ENCODE measurements at regions not wholly inside any gene's neighbourhood (a gene's known extent, or its start where the extent isn't known, plus 50 kb on each side); places are given as distances from the start of the nearest gene placed in this dataset.
"Not testable (repeated sequence)": the region's sequence is repeated elsewhere in the genome, so short reads cannot be mapped to it uniquely, and the experiment has no call there.

GRCh38 chr16:13332713-13333255 lies 431.4 kb downstream of the SHISA9 start:
- no peak for TF ChIP-seq CTCF (IDR thresholded peaks at IDR 0.05; ENCODE audit: insufficient read depth, low read length, severe bottlenecking)
- FAIRE-seq (no peak), DNase-seq (ENCODE audit: low read depth) (no peak)
- Histone ChIP-seq H3K36me3 (ENCODE audit: control insufficient read depth, insufficient read depth, low read length) (no peaks in the 10 kb centered on the region), H3K4me3 (ENCODE audit: low read depth, low read length) (no peak overlapping the region), H3K27me3 (ENCODE audit: control insufficient read depth, insufficient read depth, low read length) (no peaks in the 10 kb centered on the region)

DNA sequence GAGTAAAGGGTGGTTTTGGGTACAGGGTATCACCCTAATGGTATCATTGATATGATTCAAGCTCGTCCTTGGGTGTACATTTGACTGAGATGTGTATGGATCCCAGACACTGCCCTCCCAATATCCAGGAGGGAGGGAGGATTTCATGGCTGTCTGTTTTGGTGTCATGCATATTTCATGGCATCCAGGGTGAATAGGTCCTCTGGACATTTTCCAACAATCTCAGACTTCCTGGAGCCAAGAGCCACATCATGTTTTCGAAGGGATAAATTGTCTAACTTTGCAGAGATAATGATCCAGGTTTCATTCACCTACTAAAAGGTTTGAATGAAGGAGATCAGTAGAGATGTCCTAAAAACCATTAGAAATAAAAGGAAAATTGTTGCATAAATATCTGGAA lies 431.9 kb downstream of the SHISA9 start:
- H3K4me3 ChIP-seq (ENCODE audit: low read depth, low read length): no peak overlapping the region
- FAIRE-seq: no peak
- TF ChIP-seq CTCF (IDR thresholded peaks at IDR 0.05; ENCODE audit: insufficient read depth, low read length, severe bottlenecking): no peak
- no peak for DNase-seq (ENCODE audit: low read depth)
- no peaks in the 10 kb centered on the region for H3K36me3 ChIP-seq (ENCODE audit: control insufficient read depth, insufficient read depth, low read length)
- H3K27me3 ChIP-seq (ENCODE audit: control insufficient read depth, insufficient read depth, low read length): no peaks in the 10 kb centered on the region

DNA sequence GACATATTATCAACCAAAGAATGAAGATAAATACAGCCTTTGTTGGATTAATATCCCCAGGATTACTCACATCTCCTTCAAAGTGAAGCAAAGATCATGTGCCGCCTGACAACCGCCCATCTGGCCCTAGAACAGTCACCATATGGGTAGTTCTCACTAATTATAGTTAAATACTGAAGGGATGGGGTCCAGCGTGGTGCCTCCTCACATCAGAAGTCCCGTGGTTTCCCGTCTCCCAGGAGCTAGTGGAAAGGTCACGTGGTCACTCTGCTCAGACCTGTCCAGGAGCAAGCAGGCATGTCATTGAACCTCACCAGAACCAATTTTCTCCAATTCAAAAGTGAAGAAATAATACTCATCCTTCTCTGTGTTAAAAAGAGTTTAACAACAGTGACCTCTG lies 434.5 kb downstream of the SHISA9 start:
- H3K36me3 ChIP-seq (ENCODE audit: control insufficient read depth, insufficient read depth, low read length): no peaks in the 10 kb centered on the region
- no peaks in the 10 kb centered on the region for H3K27me3 ChIP-seq (ENCODE audit: control insufficient read depth, insufficient read depth, low read length)
- FAIRE-seq: no peak
- H3K4me3 ChIP-seq (ENCODE audit: low read depth, low read length): no peak overlapping the region
- no peak for DNase-seq (ENCODE audit: low read depth)
- no peak for TF ChIP-seq CTCF (IDR thresholded peaks at IDR 0.05; ENCODE audit: insufficient read depth, low read length, severe bottlenecking)

DNA sequence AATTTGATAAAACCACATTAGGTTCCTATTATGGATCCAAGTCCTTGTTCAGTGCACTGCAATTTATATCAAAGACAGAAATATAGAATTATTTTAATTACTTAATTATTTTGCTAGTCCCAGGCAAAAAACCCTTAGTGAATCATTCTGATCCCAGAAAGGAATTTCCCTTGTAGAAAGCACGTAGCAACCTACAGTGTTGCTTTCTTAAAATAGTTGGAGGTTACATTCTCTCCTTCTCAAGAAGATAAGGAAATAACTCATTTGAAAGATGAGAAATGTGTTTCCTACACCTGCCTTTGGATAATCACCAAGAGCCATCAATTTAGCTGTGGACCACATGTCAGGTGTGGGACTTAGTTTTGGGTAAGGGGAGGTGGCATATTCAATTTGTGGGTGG lies 434.9 kb downstream of the SHISA9 start:
- DNase-seq (ENCODE audit: low read depth) (no peak), FAIRE-seq (no peak)
- Histone ChIP-seq H3K4me3 (ENCODE audit: low read depth, low read length) (no peak overlapping the region), H3K27me3 (ENCODE audit: control insufficient read depth, insufficient read depth, low read length) (no peaks in the 10 kb centered on the region), H3K36me3 (ENCODE audit: control insufficient read depth, insufficient read depth, low read length) (no peaks in the 10 kb centered on the region)
- no peak for TF ChIP-seq CTCF (IDR thresholded peaks at IDR 0.05; ENCODE audit: insufficient read depth, low read length, severe bottlenecking)

DNA sequence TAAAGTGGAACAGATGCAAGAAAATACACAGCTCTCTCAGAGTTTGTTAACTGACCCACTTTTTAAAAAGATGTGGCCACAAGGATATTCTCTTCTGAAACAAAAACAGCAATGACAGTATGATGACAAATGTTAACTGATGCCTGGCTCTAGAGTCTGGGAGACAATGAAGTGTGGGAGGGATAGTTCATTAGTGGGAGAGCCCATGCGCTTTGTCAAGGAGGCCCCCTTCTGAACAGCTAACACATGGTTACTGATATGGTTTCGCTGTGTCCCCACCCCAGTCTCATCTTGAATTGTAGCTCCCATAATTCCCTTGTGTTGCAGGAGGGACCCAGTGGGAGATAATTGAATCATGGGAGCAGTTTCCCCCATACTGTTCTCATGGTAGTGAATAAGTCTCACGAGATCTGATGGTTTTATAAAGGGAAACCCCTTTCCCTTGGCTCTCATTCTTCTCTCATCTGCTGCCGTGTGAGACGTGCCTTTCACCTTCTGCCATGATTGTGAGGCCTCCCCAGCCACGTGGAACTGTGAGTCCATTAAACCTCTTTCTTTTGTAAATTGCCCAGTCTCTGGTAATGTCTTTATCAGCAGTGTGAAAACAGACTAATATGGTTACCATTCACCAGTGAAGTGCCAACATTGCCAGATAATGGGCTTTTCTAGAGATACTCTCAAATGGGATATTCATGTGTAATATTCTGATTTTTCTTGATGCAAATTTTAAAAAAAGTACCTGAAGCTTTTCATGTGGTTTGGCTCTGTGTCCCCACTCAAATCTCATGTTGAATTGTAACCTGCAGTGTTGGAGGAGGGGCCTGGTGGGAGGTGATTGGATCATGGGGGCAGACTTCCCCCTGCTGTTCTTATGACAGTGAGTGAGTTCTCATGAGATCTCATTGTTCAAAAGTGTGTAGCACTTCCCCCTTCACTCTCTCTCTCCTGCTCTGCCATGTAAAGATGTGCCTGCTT lies 435.8 kb downstream of the SHISA9 start:
- H3K36me3 ChIP-seq (ENCODE audit: control insufficient read depth, insufficient read depth, low read length); FAIRE-seq: not testable (repeated sequence)

GRCh38 chr16:13338044-13338443 lies 436.6 kb downstream of the SHISA9 start:
- H3K27me3 ChIP-seq (ENCODE audit: control insufficient read depth, insufficient read depth, low read length): no peaks in the 10 kb centered on the region
- FAIRE-seq (no peak), DNase-seq (ENCODE audit: low read depth) (no peak)
- no peaks in the 10 kb centered on the region for H3K36me3 ChIP-seq (ENCODE audit: control insufficient read depth, insufficient read depth, low read length)
- no peak overlapping the region for H3K4me3 ChIP-seq (ENCODE audit: low read depth, low read length)
- no peak for TF ChIP-seq CTCF (IDR thresholded peaks at IDR 0.05; ENCODE audit: insufficient read depth, low read length, severe bottlenecking)

More for the DNA sequence above, 435.8 kb downstream of the SHISA9 start:
- not testable (repeated sequence) for DNase-seq (ENCODE audit: low read depth); H3K27me3 ChIP-seq (ENCODE audit: control insufficient read depth, insufficient read depth, low read length); H3K4me3 ChIP-seq (ENCODE audit: low read depth, low read length)

Data from bronchial epithelial cell (primary cell).